ENCODE measurements at regions not wholly inside any gene's neighbourhood (a gene's known extent, or its start where the extent isn't known, plus 50 kb on each side); places are given as distances from the start of the nearest gene placed in this dataset.

DNA sequence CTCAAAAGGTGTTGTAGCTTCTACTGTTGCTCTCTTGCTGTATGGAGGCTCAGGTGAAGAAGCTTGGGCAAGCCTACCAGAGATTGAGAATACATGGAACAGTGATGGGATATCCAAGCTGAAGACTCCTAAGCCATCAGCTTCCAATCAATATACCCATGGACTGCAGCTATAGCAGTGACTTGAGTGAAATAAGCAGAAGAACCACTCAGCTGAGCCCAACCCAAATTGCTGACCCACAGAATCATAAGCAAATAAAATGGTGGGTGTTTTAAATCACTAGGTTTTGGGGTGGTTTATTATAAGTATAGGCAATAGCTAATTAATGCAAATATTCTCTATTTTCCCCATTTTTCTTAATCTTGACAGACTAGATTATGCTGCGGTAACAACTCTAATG, 147.7 kb upstream of the SALL1 start:
- no peak for FAIRE-seq
- TF ChIP-seq, protein P1, sequence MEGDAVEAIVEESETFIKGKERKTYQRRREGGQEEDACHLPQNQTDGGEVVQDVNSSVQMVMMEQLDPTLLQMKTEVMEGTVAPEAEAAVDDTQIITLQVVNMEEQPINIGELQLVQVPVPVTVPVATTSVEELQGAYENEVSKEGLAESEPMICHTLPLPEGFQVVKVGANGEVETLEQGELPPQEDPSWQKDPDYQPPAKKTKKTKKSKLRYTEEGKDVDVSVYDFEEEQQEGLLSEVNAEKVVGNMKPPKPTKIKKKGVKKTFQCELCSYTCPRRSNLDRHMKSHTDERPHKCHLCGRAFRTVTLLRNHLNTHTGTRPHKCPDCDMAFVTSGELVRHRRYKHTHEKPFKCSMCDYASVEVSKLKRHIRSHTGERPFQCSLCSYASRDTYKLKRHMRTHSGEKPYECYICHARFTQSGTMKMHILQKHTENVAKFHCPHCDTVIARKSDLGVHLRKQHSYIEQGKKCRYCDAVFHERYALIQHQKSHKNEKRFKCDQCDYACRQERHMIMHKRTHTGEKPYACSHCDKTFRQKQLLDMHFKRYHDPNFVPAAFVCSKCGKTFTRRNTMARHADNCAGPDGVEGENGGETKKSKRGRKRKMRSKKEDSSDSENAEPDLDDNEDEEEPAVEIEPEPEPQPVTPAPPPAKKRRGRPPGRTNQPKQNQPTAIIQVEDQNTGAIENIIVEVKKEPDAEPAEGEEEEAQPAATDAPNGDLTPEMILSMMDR (IDR thresholded peaks at IDR 0.05; ENCODE audit: insufficient read depth, missing control alignments) = no peak
- DNase-seq (ENCODE audit: insufficient read length, low spot score) = no peak

DNA sequence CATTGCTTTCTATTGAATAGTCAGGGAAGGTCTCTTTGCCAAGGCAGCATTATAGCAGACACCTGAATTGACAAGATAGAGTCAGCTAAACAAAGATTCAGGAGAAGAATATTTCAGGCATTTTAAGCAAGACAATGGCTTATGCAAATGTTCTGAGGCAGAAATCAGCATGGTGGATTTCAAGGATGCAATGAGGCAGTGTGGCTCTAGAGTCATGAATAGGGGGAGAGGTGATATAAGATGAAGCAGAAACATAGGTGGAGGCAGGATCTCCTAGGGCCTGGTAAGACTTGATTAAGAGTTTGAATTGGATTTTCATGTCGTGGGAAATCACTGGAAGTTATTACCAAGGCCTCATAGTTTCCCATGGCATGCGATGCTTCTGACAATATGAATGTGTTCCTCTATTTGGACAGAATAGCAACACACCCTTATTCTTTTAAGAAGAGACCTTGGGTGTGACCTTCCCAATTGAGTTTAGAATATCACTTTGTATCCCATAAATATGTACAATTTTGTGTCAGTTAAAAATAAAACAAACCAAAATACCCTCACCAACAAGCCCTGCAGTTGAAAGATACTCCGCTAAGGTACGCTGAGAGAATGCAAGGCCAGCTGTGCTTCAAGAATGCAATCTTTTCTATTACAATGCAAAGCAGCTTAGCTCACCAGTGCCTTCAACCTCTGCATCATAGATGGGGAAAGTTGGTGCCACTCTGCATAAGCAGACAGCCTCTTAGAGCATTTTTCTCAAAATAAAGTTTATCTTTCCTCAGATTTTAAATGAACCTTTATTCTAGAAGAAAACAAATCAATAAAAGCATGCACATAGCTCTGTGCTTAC, 139.6 kb upstream of the SALL1 start:
- TF ChIP-seq, protein P1 (IDR thresholded peaks at IDR 0.05; ENCODE audit: insufficient read depth, missing control alignments) = no peak
- no peak for FAIRE-seq
- no peak for DNase-seq (ENCODE audit: insufficient read length, low spot score)

GRCh38 chr16:51289336-51289735, 138.3 kb upstream of the SALL1 start:
- TF ChIP-seq, protein P1 (IDR thresholded peaks at IDR 0.05; ENCODE audit: insufficient read depth, missing control alignments) = no peak
- FAIRE-seq = no peak
- DNase-seq (ENCODE audit: insufficient read length, low spot score) = no peak

DNA sequence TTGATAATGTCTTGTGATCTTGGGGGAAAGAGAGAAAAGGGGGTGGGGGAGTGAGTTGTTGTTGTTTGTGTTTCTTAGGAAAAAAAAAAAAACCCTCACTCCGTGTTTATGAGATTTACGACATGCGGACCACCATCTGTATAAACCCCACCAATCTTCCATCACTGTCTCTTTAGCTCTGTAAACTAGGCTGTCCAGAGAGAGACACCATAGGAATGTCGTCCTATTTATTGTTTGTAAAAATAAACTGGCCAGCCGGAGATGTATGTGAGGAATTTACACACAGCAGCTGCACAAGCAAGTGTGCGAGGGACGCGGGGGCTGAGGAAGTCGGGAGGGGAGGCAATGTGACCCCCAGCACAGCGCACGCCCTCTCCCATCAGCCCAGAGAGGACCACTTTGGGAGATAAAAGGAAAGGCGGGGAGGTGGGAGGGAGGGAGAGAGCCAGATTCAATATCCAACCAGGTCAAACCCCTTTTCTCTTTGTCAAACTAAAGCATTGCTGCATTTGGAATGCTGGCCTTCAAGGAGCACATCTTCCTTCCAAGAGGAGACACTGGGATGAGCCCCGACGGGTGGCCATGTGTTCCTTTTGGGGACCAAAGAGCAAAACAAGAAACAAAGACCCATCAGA, 136.2 kb upstream of the SALL1 start:
- FAIRE-seq = no peak
- TF ChIP-seq, protein P1 (IDR thresholded peaks at IDR 0.05; ENCODE audit: insufficient read depth, missing control alignments) = no peak
- DNase-seq (ENCODE audit: insufficient read length, low spot score) = no peak

GRCh38 chr16:51286272-51286671, 135.2 kb upstream of the SALL1 start:
- FAIRE-seq = no peak
- TF ChIP-seq, protein P1 (IDR thresholded peaks at IDR 0.05; ENCODE audit: insufficient read depth, missing control alignments) = no peak

DNA sequence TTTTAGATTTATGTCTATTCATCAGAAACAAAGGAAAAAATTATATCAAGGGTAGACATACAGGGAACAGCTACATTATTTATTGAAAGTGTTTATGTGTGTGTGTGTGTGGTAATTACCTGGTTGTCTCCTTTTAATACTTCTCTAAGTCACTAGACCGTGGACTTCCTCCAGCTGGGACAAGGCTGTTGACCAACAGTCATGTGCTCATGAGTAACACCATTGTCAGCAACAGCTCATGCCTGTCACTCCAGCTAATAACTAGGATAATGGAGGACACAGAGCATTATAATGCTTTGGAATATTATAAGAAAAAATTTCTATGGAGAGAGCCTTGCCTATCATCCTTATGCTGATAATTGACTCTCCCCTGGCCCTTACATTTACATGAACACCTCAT, 125.3 kb upstream of the SALL1 start:
- FAIRE-seq = no peak
- TF ChIP-seq, protein P1 (IDR thresholded peaks at IDR 0.05; ENCODE audit: insufficient read depth, missing control alignments) = no peak
- DNase-seq (ENCODE audit: insufficient read length, low spot score) = no peak

More at GRCh38 chr16:51286272-51286671, 135.2 kb upstream of the SALL1 start:
- DNase-seq (ENCODE audit: insufficient read length, low spot score) = no peak

DNA sequence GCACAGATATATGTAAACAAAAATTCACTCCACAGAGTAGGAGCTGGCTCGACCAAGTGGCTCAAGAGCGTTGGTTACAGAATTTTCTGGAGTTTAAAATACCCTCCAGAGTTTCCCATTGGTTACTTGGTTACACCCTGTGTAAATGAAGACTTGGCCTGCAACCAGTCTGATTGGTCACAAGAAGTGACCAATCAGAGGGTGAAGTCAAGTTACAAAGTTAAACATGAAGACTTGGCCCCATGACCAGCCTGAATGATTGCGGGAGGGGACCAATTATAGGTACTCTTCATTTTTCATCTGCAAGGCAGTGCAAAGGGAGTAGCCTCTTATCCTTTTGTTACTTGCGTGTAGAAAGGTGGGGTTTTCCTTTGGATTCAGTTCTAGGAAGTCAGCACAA, 121.3 kb upstream of the SALL1 start:
- TF ChIP-seq, protein P1 (IDR thresholded peaks at IDR 0.05; ENCODE audit: insufficient read depth, missing control alignments) = no peak
- no peak for DNase-seq (ENCODE audit: insufficient read length, low spot score)
- no peak for FAIRE-seq
